DND-41 (cell line): ENCODE measurements at regions not wholly inside any gene's neighbourhood (a gene's known extent, or its start where the extent isn't known, plus 50 kb on each side); places are given as distances from the start of the nearest gene placed in this dataset.
"Not testable (repeated sequence)": the region's sequence is repeated elsewhere in the genome, so short reads cannot be mapped to it uniquely, and the experiment has no call there.

Experiments
- EZH2 ChIP-seq: IDR thresholded peaks from 3 replicates; pipeline ENCODE4 v1.6.1; 2012; ENCODE audit warnings: borderline replicate concordance, low read depth, mild to moderate bottlenecking, moderate library complexity, low read length, inconsistent platforms; ENCODE audit not compliant: severe bottlenecking
- TF ChIP-seq, protein P1 (sequence below): IDR thresholded peaks from 2 replicates; pipeline ENCODE4 v1.5.1; 2012; ENCODE audit warnings: borderline replicate concordance, low read length, moderate library complexity, mild to moderate bottlenecking; ENCODE audit not compliant: poor library complexity, severe bottlenecking; ENCODE audit errors: extremely low read depth

DNA sequence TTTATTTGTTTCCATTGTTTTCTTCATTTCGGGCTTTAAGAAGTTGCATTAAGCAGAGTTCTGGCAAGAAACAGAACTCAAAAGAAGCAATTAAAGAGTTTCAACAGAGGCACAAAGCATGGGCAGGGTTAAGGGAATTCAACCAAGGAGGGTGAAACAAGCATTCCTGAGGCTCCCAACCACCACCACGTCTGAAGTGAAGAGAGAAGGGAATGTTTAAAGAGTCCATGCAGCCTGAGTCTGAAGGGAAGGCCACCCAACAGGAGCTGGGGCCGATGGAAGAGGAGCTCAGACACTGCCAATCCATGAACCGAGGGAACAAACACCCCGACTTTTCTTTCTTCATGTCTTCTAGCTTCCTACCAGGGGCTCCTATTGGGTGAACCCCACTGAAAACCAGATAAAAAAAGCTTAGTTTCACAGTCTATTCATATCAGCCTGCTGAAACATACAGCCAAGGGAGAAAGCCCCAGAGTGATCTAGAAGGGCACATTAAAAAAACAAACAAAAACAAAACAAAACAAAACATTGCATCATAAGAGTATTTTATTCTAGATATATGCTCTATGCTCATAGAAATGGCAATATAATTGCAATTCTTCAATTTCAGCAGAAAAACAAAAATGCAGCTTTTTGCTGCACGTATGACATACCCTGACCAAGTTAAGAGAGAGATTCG, 592.1 kb downstream of the TTLL7 start:
- TF ChIP-seq, protein P1, sequence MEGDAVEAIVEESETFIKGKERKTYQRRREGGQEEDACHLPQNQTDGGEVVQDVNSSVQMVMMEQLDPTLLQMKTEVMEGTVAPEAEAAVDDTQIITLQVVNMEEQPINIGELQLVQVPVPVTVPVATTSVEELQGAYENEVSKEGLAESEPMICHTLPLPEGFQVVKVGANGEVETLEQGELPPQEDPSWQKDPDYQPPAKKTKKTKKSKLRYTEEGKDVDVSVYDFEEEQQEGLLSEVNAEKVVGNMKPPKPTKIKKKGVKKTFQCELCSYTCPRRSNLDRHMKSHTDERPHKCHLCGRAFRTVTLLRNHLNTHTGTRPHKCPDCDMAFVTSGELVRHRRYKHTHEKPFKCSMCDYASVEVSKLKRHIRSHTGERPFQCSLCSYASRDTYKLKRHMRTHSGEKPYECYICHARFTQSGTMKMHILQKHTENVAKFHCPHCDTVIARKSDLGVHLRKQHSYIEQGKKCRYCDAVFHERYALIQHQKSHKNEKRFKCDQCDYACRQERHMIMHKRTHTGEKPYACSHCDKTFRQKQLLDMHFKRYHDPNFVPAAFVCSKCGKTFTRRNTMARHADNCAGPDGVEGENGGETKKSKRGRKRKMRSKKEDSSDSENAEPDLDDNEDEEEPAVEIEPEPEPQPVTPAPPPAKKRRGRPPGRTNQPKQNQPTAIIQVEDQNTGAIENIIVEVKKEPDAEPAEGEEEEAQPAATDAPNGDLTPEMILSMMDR: not testable (repeated sequence)
- not testable (repeated sequence) for TF ChIP-seq EZH2
